ENCODE measurements at regions not wholly inside any gene's neighbourhood (a gene's known extent, or its start where the extent isn't known, plus 50 kb on each side); places are given as distances from the start of the nearest gene placed in this dataset.
"Not testable (repeated sequence)": the region's sequence is repeated elsewhere in the genome, so short reads cannot be mapped to it uniquely, and the experiment has no call there.

GRCh38 chr6:113172531-113172966 lies 684.6 kb upstream of the MARCKS start:
- DNase-seq = no peak

GRCh38 chr6:113178349-113178748 lies 678.8 kb upstream of the MARCKS start:
- no peak for DNase-seq

GRCh38 chr6:113181164-113181563 lies 676.0 kb upstream of the MARCKS start:
- DNase-seq = no peak

GRCh38 chr6:113182370-113183141 lies 674.6 kb upstream of the MARCKS start:
- no peak for DNase-seq

GRCh38 chr6:113184291-113184690 lies 672.9 kb upstream of the MARCKS start:
- no peak for DNase-seq

- no peak for DNase-seq
Measured at GRCh38 chr6:113184736-113185135, 672.4 kb upstream of the MARCKS start.

- no peak for DNase-seq
Measured at GRCh38 chr6:113185299-113185698, 671.8 kb upstream of the MARCKS start.

- no peak for DNase-seq
Measured at GRCh38 chr6:113187661-113188060, 669.5 kb upstream of the MARCKS start.

GRCh38 chr6:113188962-113189361 lies 668.2 kb upstream of the MARCKS start:
- no peak for DNase-seq

- DNase-seq = no peak
Measured at GRCh38 chr6:113190170-113190569, 667.0 kb upstream of the MARCKS start.

GRCh38 chr6:113194090-113194489 lies 663.1 kb upstream of the MARCKS start:
- no peak for DNase-seq

- no peak for DNase-seq
Measured at GRCh38 chr6:113202852-113203714, 654.1 kb upstream of the MARCKS start.

- DNase-seq = no peak
Measured at GRCh38 chr6:113203715-113204110, 653.4 kb upstream of the MARCKS start.

GRCh38 chr6:113205553-113205952 lies 651.6 kb upstream of the MARCKS start:
- no peak for DNase-seq

- no peak for DNase-seq
Measured at GRCh38 chr6:113208726-113209125, 648.4 kb upstream of the MARCKS start.

GRCh38 chr6:113209315-113209714 lies 647.8 kb upstream of the MARCKS start:
- no peak for DNase-seq

- DNase-seq = no peak
Measured at GRCh38 chr6:113211170-113211569, 646.0 kb upstream of the MARCKS start.

GRCh38 chr6:113219783-113220182 lies 637.4 kb upstream of the MARCKS start:
- no peak for DNase-seq

- DNase-seq = no peak
Measured at GRCh38 chr6:113220832-113221231, 636.3 kb upstream of the MARCKS start.

GRCh38 chr6:113221850-113222249 lies 635.3 kb upstream of the MARCKS start:
- DNase-seq = no peak

GRCh38 chr6:113246186-113246585 lies 611.0 kb upstream of the MARCKS start:
- DNase-seq = no peak

- DNase-seq = no peak
Measured at GRCh38 chr6:113248532-113248931, 608.6 kb upstream of the MARCKS start.

GRCh38 chr6:113254194-113254593 lies 603.0 kb upstream of the MARCKS start:
- DNase-seq = not testable (repeated sequence)

- no peak for DNase-seq
Measured at GRCh38 chr6:113258771-113259170, 598.4 kb upstream of the MARCKS start.

Data from activated naive CD4-positive, alpha-beta T cell treated with Interleukin-2 at 50 U/mL for 16 hours (primary cell).